IPS DF 19.7 (cell line): ENCODE measurements at regions not wholly inside any gene's neighbourhood (a gene's known extent, or its start where the extent isn't known, plus 50 kb on each side); places are given as distances from the start of the nearest gene placed in this dataset.

Experiments
- DNase-seq: peaks from one replicate; pipeline ENCODE4 v3.0.0-alpha.2; 2013; ENCODE audit warnings: low read depth, low spot score

GRCh38 chr4:147054228-147054872 is 108.7 kb upstream of the TTC29 start:
- no peak for DNase-seq

GRCh38 chr4:147056940-147057610 is 111.4 kb upstream of the TTC29 start:
- no peak for DNase-seq

- DNase-seq: no peak
Observed at GRCh38 chr4:147057611-147058190, 112.0 kb upstream of the TTC29 start.

- no peak for DNase-seq
Observed at GRCh38 chr4:147059064-147059731, 113.5 kb upstream of the TTC29 start.

- no peak for DNase-seq
Observed at GRCh38 chr4:147060151-147060931, 114.7 kb upstream of the TTC29 start.

- no peak for DNase-seq
Observed at GRCh38 chr4:147064856-147065255, 119.2 kb upstream of the TTC29 start.

- no peak for DNase-seq
Observed at GRCh38 chr4:147068564-147068963, 122.9 kb upstream of the TTC29 start.

- DNase-seq: no peak
Observed at GRCh38 chr4:147071209-147071740, 125.6 kb upstream of the TTC29 start.

- DNase-seq: no peak
Observed at GRCh38 chr4:147076179-147076578, 130.5 kb upstream of the TTC29 start.

GRCh38 chr4:147076728-147077127 is 131.1 kb upstream of the TTC29 start:
- DNase-seq: no peak

- no peak for DNase-seq
Observed at GRCh38 chr4:147078362-147078761, 132.7 kb upstream of the TTC29 start.

GRCh38 chr4:147078875-147079658 is 133.4 kb upstream of the TTC29 start:
- no peak for DNase-seq

- no peak for DNase-seq
Observed at GRCh38 chr4:147084861-147085260, 139.2 kb upstream of the TTC29 start.

- no peak for DNase-seq
Observed at GRCh38 chr4:147085781-147086180, 140.1 kb upstream of the TTC29 start.

- DNase-seq: no peak
Observed at GRCh38 chr4:147088146-147088545, 142.5 kb upstream of the TTC29 start.

- DNase-seq: no peak
Observed at GRCh38 chr4:147090486-147090885, 144.8 kb upstream of the TTC29 start.

GRCh38 chr4:147093206-147093605 is 147.5 kb upstream of the TTC29 start:
- no peak for DNase-seq

GRCh38 chr4:147094238-147094637 is 148.6 kb upstream of the TTC29 start:
- DNase-seq: no peak

- no peak for DNase-seq
Observed at GRCh38 chr4:147096667-147097604, 151.3 kb upstream of the TTC29 start.

- DNase-seq: no peak
Observed at GRCh38 chr4:147101678-147102077, 156.0 kb upstream of the TTC29 start.
